Right lobe of liver (tissue), 6 donors: ENCODE measurements at regions not wholly inside any gene's neighbourhood (a gene's known extent, or its start where the extent isn't known, plus 50 kb on each side); places are given as distances from the start of the nearest gene placed in this dataset.

Source experiments
- ATAC-seq, 4 donors: fragments of 200-7000 bp; cut with Tn5 transposase; one replicate each; pipeline ENCODE4 v1.9.1; 2020; ENCODE audit warnings: mild to moderate bottlenecking in 4 of 4, moderate library complexity in 4 of 4
- DNase-seq, 3 donors: peaks; one replicate each; pipeline ENCODE4 v3.0.0-alpha.2; 2020
- H3K27ac ChIP-seq, 3 donors: fragments of 200-600 bp; one replicate each; pipeline ENCODE4 v1.8.0; 2022
- H3K27me3 ChIP-seq, 2 donors: fragments of 200-600 bp; one replicate each; pipeline ENCODE4 v1.8.0; 2022
- H3K36me3 ChIP-seq, 4 donors: fragments of 200-600 bp; sonication (generic) in 1 of 4; one replicate each; pipeline versions ENCODE4 v1.5.1 to v1.8.0; 2017 to 2022; ENCODE audit warnings: control low read depth in 1 of 4
- H3K4me1 ChIP-seq, 4 donors: fragments of 200-600 bp; sonication (generic) in 1 of 4; one replicate each; pipeline versions ENCODE4 v1.5.1 to v1.8.0; 2017 to 2022; ENCODE audit warnings: control low read depth in 1 of 4
- H3K4me3 ChIP-seq, 3 donors: fragments of 200-600 bp; one replicate each; pipeline ENCODE4 v1.8.0; 2022
- H3K9me3 ChIP-seq, 4 donors: fragments of 200-600 bp; sonication (generic) in 1 of 4; one replicate each; pipeline versions ENCODE4 v1.5.1 to v1.8.0; 2017 to 2022; ENCODE audit warnings: control low read depth in 1 of 4
- CTCF ChIP-seq, 4 donors: fragments of 200-600 bp in 3 of 4; fragments of 450-650 bp in 1 of 4; IDR thresholded peaks; one replicate each; pipeline versions ENCODE4 v1.5.1 to v1.8.0; 2016 to 2022; ENCODE audit warnings: antibody characterized with exemption in 4 of 4, mild to moderate bottlenecking in 2 of 4
- POLR2A ChIP-seq: fragments of 450-650 bp; IDR thresholded peaks from one replicate; pipeline ENCODE4 v1.6.1; 2017; ENCODE audit warnings: antibody characterized with exemption, mild to moderate bottlenecking
- whole genome bisulfite sequencing: methylation state at CpG from one replicate; pipeline ENCODE4 v1.1.6; 2018; ENCODE audit warnings: low coverage, low lambda C conversion rate; ENCODE audit not compliant: insufficient coverage; ENCODE audit errors: missing lambda C conversion rate; 5-methylcytosine and 5-hydroxymethylcytosine counted together
- intact Hi-C, 2 donors: fragments of 100-400 bp; cut with DNase I; formaldehyde crosslinking; loops; one replicate each; pipeline versions ENCODE4 v1.11.2 to v1.14.1; 2022
- donor health status: DM: no; HTN: yes; CAD: no.
- donor health status: DM: no; HTN: no; CAD: no.
- donor health status: DM: no; HTN: no; CAD: no.
- donor health status: DM: no; HTN: yes; CAD: no.
- donor health status: DM: no; HTN: yes; CAD: no.

- Histone ChIP-seq H3K36me3 (no peaks in the 10 kb centered on the region), H3K4me3 (no peak overlapping the region), H3K27me3 (no peaks in the 10 kb centered on the region), H3K9me3 (no peaks in the 10 kb centered on the region), H3K4me1 (no peaks in the 10 kb centered on the region), H3K27ac (no peak overlapping the region)
- DNase-seq (no peak), ATAC-seq (no peak)
- TF ChIP-seq CTCF (IDR thresholded peaks at IDR 0.05) (no peak), POLR2A (no peak)
- 91% methylated on average over 4 of the region's 4 CpGs for WGBS
- intact Hi-C loops = no loop called here
Measured at GRCh38 chr5:67879620-67880510, 335.7 kb upstream of the PIK3R1 start.

- no peaks in the 10 kb centered on the region for H3K4me1 ChIP-seq
- no peaks in the 10 kb centered on the region for H3K9me3 ChIP-seq
- H3K36me3 ChIP-seq = no peaks in the 10 kb centered on the region
- no peak overlapping the region for H3K4me3 ChIP-seq
- ATAC-seq = no peak
- intact Hi-C loops = no loop called here
- no peak for DNase-seq
- H3K27ac ChIP-seq = no peak overlapping the region
- H3K27me3 ChIP-seq = no peaks in the 10 kb centered on the region
- TF ChIP-seq POLR2A (no peak), CTCF (IDR thresholded peaks at IDR 0.05) (no peak)
- 79% methylated on average over 1 of the region's 1 CpG for WGBS
Measured at GRCh38 chr5:67878933-67879332, 336.6 kb upstream of the PIK3R1 start.

GRCh38 chr5:67876371-67876770 is 339.2 kb upstream of the PIK3R1 start:
- intact Hi-C loops = no loop called here
- no peaks in the 10 kb centered on the region for H3K4me1 ChIP-seq
- TF ChIP-seq CTCF (IDR thresholded peaks at IDR 0.05) (no peak), POLR2A (no peak)
- no peak overlapping the region for H3K27ac ChIP-seq
- ATAC-seq = no peak
- DNase-seq = no peak
- H3K9me3 ChIP-seq = no peaks in the 10 kb centered on the region
- no peaks in the 10 kb centered on the region for H3K36me3 ChIP-seq
- no peaks in the 10 kb centered on the region for H3K27me3 ChIP-seq
- H3K4me3 ChIP-seq = no peak overlapping the region

- no peak overlapping the region for H3K4me3 ChIP-seq
- intact Hi-C loops = no loop called here
- 93% methylated on average over 3 of the region's 3 CpGs for WGBS
- peaks cover 0 to 2% (median 0%) of the 10 kb centered on the region in 4 donors for H3K4me1 ChIP-seq
- no peak for TF ChIP-seq POLR2A
- TF ChIP-seq CTCF (IDR thresholded peaks at IDR 0.05) = no peak
- H3K27me3 ChIP-seq = no peaks in the 10 kb centered on the region
- no peaks in the 10 kb centered on the region for H3K9me3 ChIP-seq
- no peak for DNase-seq
- H3K36me3 ChIP-seq = no peaks in the 10 kb centered on the region
- ATAC-seq = no peak
- no peak overlapping the region for H3K27ac ChIP-seq
Measured at GRCh38 chr5:67875601-67876000, 340.0 kb upstream of the PIK3R1 start.
